ENCODE measurements at regions not wholly inside any gene's neighbourhood (a gene's known extent, or its start where the extent isn't known, plus 50 kb on each side); places are given as distances from the start of the nearest gene placed in this dataset.

- no peak for TF ChIP-seq CTCF (conservative IDR thresholded peaks at IDR 0.05; ENCODE audit: low read length)
- TF ChIP-seq EZH2phosphoT487 (IDR thresholded peaks at IDR 0.05; ENCODE audit: borderline replicate concordance, low read depth, low read length): no peak
These were observed 300.8 kb upstream of the PROX1 start for GRCh38 chr1:213686983-213687382.
